ENCODE measurements at regions not wholly inside any gene's neighbourhood (a gene's known extent, or its start where the extent isn't known, plus 50 kb on each side); places are given as distances from the start of the nearest gene placed in this dataset.

GRCh38 chr16:79947771-79948170 lies 347.2 kb upstream of the MAF start:
- Histone ChIP-seq H3K4me1 (ENCODE audit: control insufficient read depth, low read length) (no peaks in the 10 kb centered on the region), H3K9me3 (ENCODE audit: control insufficient read depth, insufficient read depth, low read length) (no peaks in the 10 kb centered on the region), H3K4me3 (ENCODE audit: low read length) (no peak overlapping the region), H3K9me2 (replicated peaks; ENCODE audit: control insufficient read depth, low read length) (no peaks in the 10 kb centered on the region), H3K79me2 (ENCODE audit: control insufficient read depth, low read length) (no peaks in the 10 kb centered on the region), H3K4me2 (ENCODE audit: low read length) (no peak overlapping the region), H4K20me1 (ENCODE audit: control insufficient read depth, insufficient read depth, low read depth, low read length) (no peaks in the 10 kb centered on the region), H3K27ac (ENCODE audit: low read depth, low read length) (no peak overlapping the region), H3K36me3 (ENCODE audit: control insufficient read depth, low read length) (no peaks in the 10 kb centered on the region), H3F3A (ENCODE audit: control insufficient read depth, insufficient read depth) (no peaks in the 10 kb centered on the region), H3K27me3 (ENCODE audit: control insufficient read depth, low read length) (no peaks in the 10 kb centered on the region)
- no peak for TF ChIP-seq EZH2phosphoT487 (IDR thresholded peaks at IDR 0.05; ENCODE audit: borderline replicate concordance, low read length)
- no peak for TF ChIP-seq CTCF (IDR thresholded peaks at IDR 0.05; ENCODE audit: low read depth, low read length, poor library complexity, severe bottlenecking)

DNA sequence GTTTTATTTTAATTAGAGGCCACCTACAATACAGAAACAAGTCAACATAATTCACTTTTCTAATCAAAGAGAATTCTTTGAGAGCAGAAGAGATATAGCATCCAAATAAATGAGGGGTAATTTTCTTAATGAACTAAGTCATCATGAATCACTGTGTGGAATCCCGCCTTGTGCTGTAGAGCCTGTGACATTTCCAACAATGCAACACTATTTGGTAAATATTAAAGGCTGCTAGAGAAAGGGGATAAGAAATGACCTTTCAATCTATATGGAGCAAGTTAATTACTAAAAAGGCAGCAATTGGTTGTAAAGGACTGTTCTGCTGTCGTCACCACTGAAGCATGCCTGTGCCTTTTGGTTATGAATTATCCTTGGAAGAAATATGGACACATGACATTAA lies 345.7 kb upstream of the MAF start:
- Histone ChIP-seq H3K4me1 (ENCODE audit: control insufficient read depth, low read length) (no peaks in the 10 kb centered on the region), H3K27me3 (ENCODE audit: control insufficient read depth, low read length) (no peaks in the 10 kb centered on the region), H4K20me1 (ENCODE audit: control insufficient read depth, insufficient read depth, low read depth, low read length) (no peaks in the 10 kb centered on the region), H3K9me3 (ENCODE audit: control insufficient read depth, insufficient read depth, low read length) (no peaks in the 10 kb centered on the region), H3K4me3 (ENCODE audit: low read length) (no peak overlapping the region), H3K36me3 (ENCODE audit: control insufficient read depth, low read length) (no peaks in the 10 kb centered on the region), H3K27ac (ENCODE audit: low read depth, low read length) (no peak overlapping the region), H3F3A (ENCODE audit: control insufficient read depth, insufficient read depth) (no peaks in the 10 kb centered on the region), H3K4me2 (ENCODE audit: low read length) (no peak overlapping the region), H3K9me2 (replicated peaks; ENCODE audit: control insufficient read depth, low read length) (no peaks in the 10 kb centered on the region), H3K79me2 (ENCODE audit: control insufficient read depth, low read length) (no peaks in the 10 kb centered on the region)
- TF ChIP-seq CTCF (IDR thresholded peaks at IDR 0.05; ENCODE audit: low read depth, low read length, poor library complexity, severe bottlenecking) (no peak), EZH2phosphoT487 (IDR thresholded peaks at IDR 0.05; ENCODE audit: borderline replicate concordance, low read length) (no peak)

- H4K20me1 ChIP-seq (ENCODE audit: control insufficient read depth, insufficient read depth, low read depth, low read length): no peaks in the 10 kb centered on the region
- H3K79me2 ChIP-seq (ENCODE audit: control insufficient read depth, low read length): no peaks in the 10 kb centered on the region
Observed at GRCh38 chr16:79943736-79944135, 343.2 kb upstream of the MAF start.

More at GRCh38 chr16:79943736-79944135, 343.2 kb upstream of the MAF start:
- Histone ChIP-seq H3K4me1 (ENCODE audit: control insufficient read depth, low read length) (no peaks in the 10 kb centered on the region), H3K9me2 (replicated peaks; ENCODE audit: control insufficient read depth, low read length) (no peaks in the 10 kb centered on the region), H3K4me2 (ENCODE audit: low read length) (no peak overlapping the region), H3K27ac (ENCODE audit: low read depth, low read length) (no peak overlapping the region), H3F3A (ENCODE audit: control insufficient read depth, insufficient read depth) (no peaks in the 10 kb centered on the region), H3K9me3 (ENCODE audit: control insufficient read depth, insufficient read depth, low read length) (no peaks in the 10 kb centered on the region), H3K36me3 (ENCODE audit: control insufficient read depth, low read length) (no peaks in the 10 kb centered on the region), H3K4me3 (ENCODE audit: low read length) (no peak overlapping the region), H3K27me3 (ENCODE audit: control insufficient read depth, low read length) (no peaks in the 10 kb centered on the region)
- no peak for TF ChIP-seq EZH2phosphoT487 (IDR thresholded peaks at IDR 0.05; ENCODE audit: borderline replicate concordance, low read length)
- no peak for TF ChIP-seq CTCF (IDR thresholded peaks at IDR 0.05; ENCODE audit: low read depth, low read length, poor library complexity, severe bottlenecking)

Measured in DOHH2 (cell line).